ENCODE measurements at regions not wholly inside any gene's neighbourhood (a gene's known extent, or its start where the extent isn't known, plus 50 kb on each side); places are given as distances from the start of the nearest gene placed in this dataset.
"Not testable (repeated sequence)": the region's sequence is repeated elsewhere in the genome, so short reads cannot be mapped to it uniquely, and the experiment has no call there.

GRCh38 chr4:117135634-117136354, 50.4 kb upstream of the TRAM1L1 start:
- no peak for DNase-seq

GRCh38 chr4:117137145-117137544, 51.8 kb upstream of the TRAM1L1 start:
- DNase-seq = no peak

- not testable (repeated sequence) for DNase-seq
Measured at GRCh38 chr4:117138732-117139131, 53.4 kb upstream of the TRAM1L1 start.

- no peak for DNase-seq
Measured at GRCh38 chr4:117154251-117154650, 68.9 kb upstream of the TRAM1L1 start.

GRCh38 chr4:117156806-117157205, 71.4 kb upstream of the TRAM1L1 start:
- DNase-seq = no peak

GRCh38 chr4:117157360-117157759, 72.0 kb upstream of the TRAM1L1 start:
- DNase-seq = no peak

- no peak for DNase-seq
Measured at GRCh38 chr4:117162976-117163375, 77.6 kb upstream of the TRAM1L1 start.

- DNase-seq = no peak
Measured at GRCh38 chr4:117164338-117164737, 79.0 kb upstream of the TRAM1L1 start.

GRCh38 chr4:117175369-117175768, 90.0 kb upstream of the TRAM1L1 start:
- DNase-seq = not testable (repeated sequence)

- DNase-seq = no peak
Measured at GRCh38 chr4:117203231-117203630, 117.9 kb upstream of the TRAM1L1 start.

- no peak for DNase-seq
Measured at GRCh38 chr4:117210551-117210950, 125.2 kb upstream of the TRAM1L1 start.

- no peak for DNase-seq
Measured at GRCh38 chr4:117224256-117224655, 138.9 kb upstream of the TRAM1L1 start.

- no peak for DNase-seq
Measured at GRCh38 chr4:117225471-117225870, 140.1 kb upstream of the TRAM1L1 start.

GRCh38 chr4:117227925-117228324, 142.5 kb upstream of the TRAM1L1 start:
- DNase-seq = no peak

- DNase-seq = no peak
Measured at GRCh38 chr4:117239434-117239833, 154.1 kb upstream of the TRAM1L1 start.

GRCh38 chr4:117249333-117249732, 164.0 kb upstream of the TRAM1L1 start:
- DNase-seq = no peak

GRCh38 chr4:117264072-117264471, 178.7 kb upstream of the TRAM1L1 start:
- DNase-seq = no peak

GRCh38 chr4:117267317-117267716, 181.9 kb upstream of the TRAM1L1 start:
- no peak for DNase-seq

GRCh38 chr4:117284736-117285135, 199.4 kb upstream of the TRAM1L1 start:
- DNase-seq = no peak

GRCh38 chr4:117293784-117294183, 208.4 kb upstream of the TRAM1L1 start:
- no peak for DNase-seq

GRCh38 chr4:117302226-117302625, 216.8 kb upstream of the TRAM1L1 start:
- DNase-seq = no peak

- DNase-seq = no peak
Measured at GRCh38 chr4:117311215-117311614, 225.8 kb upstream of the TRAM1L1 start.

GRCh38 chr4:117311989-117312388, 226.6 kb upstream of the TRAM1L1 start:
- DNase-seq = no peak

- DNase-seq = no peak
Measured at GRCh38 chr4:117324851-117325491, 239.6 kb upstream of the TRAM1L1 start.
